ENCODE measurements at regions not wholly inside any gene's neighbourhood (a gene's known extent, or its start where the extent isn't known, plus 50 kb on each side); places are given as distances from the start of the nearest gene placed in this dataset.

DNA sequence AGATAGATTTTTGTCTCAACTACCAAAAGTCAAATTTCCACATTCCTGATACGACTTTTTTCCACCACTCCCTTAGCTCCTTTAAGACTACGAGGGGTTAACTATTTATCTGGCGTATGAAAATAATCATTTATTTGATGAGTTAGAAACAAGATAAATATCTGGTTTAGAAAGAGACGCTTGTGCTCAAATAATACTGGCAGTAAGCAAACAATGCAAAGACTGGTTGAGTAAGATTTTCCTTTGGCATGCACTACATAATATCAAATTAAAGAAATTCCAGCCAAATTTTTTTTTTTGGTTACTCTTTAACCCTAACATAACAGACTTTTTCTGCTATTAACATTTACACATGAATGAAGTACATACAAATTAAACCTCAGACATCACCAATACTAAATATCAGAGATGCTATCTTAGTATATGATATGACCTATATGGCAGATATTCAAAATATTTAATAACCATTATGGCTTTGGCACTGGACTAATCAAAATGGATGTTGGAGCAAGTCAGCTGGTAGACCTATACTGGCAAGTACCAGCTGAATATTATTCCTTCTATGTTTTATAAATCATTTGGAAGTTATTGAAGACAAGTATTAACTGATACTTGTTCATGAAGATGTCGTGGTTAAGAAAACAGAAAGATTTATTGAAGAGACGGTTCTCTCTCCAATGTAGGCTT lies 345.3 kb downstream of the TFAP2B start:
- H3K4me1 Mint-ChIP-seq = no peaks in the 10 kb centered on the region

DNA sequence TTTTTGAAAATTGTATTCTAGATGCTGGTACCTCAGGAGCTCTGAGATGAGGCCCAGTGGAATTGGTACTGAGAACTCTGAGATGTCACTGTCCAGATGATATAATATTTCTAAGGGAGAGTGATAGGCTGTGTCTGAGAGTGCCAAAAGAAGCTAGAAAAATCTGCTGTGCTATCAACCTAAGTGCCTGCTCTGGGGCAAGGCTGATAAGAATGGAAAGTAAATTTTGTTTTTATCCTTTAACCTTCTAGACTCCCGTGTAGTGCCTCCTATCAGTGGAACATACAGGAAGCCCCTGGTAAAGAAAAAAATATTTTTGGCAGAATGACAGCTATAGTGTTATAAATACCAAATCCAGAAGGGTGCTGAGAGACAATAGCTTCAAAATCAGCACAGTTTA lies 348.2 kb downstream of the TFAP2B start:
- Histone ChIP-seq H3K4me2 (no peak overlapping the region), H3K4me3 (no peak overlapping the region), H3K27ac (no peak overlapping the region), H4K20me1 (ENCODE audit: low read depth) (no peaks in the 10 kb centered on the region), H3F3A (ENCODE audit: low read depth) (no peaks in the 10 kb centered on the region), H2AFZ (replicated peaks) (no peak overlapping the region), H3K9ac (no peak overlapping the region), H3K9me3 (ENCODE audit: low read depth) (peaks cover 6% of the 10 kb centered on the region), H3K4me1 (no peaks in the 10 kb centered on the region), H3K27me3 (no peaks in the 10 kb centered on the region), H3K79me2 (ENCODE audit: low read depth) (no peaks in the 10 kb centered on the region), H3K36me3 (no peaks in the 10 kb centered on the region)
- Mint-ChIP-seq H3K27ac (no peak overlapping the region), H3K36me3 (no peaks in the 10 kb centered on the region), H3K27me3 (ENCODE audit: insufficient read depth, low read depth) (peaks cover 4% of the 10 kb centered on the region), H3K4me1 (no peaks in the 10 kb centered on the region), H3K4me3 (no peak overlapping the region), H3K9me3 (peaks cover 17% of the 10 kb centered on the region)
- TF ChIP-seq EZH2phosphoT487 (IDR thresholded peaks at IDR 0.05) = no peak
- TF ChIP-seq, protein P1, sequence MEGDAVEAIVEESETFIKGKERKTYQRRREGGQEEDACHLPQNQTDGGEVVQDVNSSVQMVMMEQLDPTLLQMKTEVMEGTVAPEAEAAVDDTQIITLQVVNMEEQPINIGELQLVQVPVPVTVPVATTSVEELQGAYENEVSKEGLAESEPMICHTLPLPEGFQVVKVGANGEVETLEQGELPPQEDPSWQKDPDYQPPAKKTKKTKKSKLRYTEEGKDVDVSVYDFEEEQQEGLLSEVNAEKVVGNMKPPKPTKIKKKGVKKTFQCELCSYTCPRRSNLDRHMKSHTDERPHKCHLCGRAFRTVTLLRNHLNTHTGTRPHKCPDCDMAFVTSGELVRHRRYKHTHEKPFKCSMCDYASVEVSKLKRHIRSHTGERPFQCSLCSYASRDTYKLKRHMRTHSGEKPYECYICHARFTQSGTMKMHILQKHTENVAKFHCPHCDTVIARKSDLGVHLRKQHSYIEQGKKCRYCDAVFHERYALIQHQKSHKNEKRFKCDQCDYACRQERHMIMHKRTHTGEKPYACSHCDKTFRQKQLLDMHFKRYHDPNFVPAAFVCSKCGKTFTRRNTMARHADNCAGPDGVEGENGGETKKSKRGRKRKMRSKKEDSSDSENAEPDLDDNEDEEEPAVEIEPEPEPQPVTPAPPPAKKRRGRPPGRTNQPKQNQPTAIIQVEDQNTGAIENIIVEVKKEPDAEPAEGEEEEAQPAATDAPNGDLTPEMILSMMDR (IDR thresholded peaks at IDR 0.05) = no peak
- no peak for TF ChIP-seq EZH2 (IDR thresholded peaks at IDR 0.05)
- no peak for DNase-seq (ENCODE audit: low spot score)

More for the DNA sequence above, 345.3 kb downstream of the TFAP2B start:
- no peaks in the 10 kb centered on the region for H3F3A ChIP-seq (ENCODE audit: low read depth)
- H3K9me3 ChIP-seq (ENCODE audit: low read depth) = peaks cover 6% of the 10 kb centered on the region
- no peaks in the 10 kb centered on the region for H3K79me2 ChIP-seq (ENCODE audit: low read depth)
- no peaks in the 10 kb centered on the region for H3K36me3 Mint-ChIP-seq
- no peaks in the 10 kb centered on the region for H3K27me3 ChIP-seq
- H3K9ac ChIP-seq = no peak overlapping the region
- no peak overlapping the region for H3K4me3 ChIP-seq
- H4K20me1 ChIP-seq (ENCODE audit: low read depth) = no peaks in the 10 kb centered on the region
- no peak overlapping the region for H3K4me3 Mint-ChIP-seq
- no peak overlapping the region for H3K27ac ChIP-seq
- H3K4me1 ChIP-seq = no peaks in the 10 kb centered on the region
- no peak for DNase-seq (ENCODE audit: low spot score)
- H3K9me3 Mint-ChIP-seq = peaks cover 17% of the 10 kb centered on the region
- TF ChIP-seq EZH2 (IDR thresholded peaks at IDR 0.05) (no peak), EZH2phosphoT487 (IDR thresholded peaks at IDR 0.05) (no peak)
- TF ChIP-seq, protein P1 (IDR thresholded peaks at IDR 0.05) = no peak
- no peak overlapping the region for H2AFZ ChIP-seq (replicated peaks)
- no peak overlapping the region for H3K4me2 ChIP-seq
- H3K27me3 Mint-ChIP-seq (ENCODE audit: insufficient read depth, low read depth) = peaks cover 3% of the 10 kb centered on the region
- H3K36me3 ChIP-seq = no peaks in the 10 kb centered on the region
- H3K27ac Mint-ChIP-seq = no peak overlapping the region

DNA sequence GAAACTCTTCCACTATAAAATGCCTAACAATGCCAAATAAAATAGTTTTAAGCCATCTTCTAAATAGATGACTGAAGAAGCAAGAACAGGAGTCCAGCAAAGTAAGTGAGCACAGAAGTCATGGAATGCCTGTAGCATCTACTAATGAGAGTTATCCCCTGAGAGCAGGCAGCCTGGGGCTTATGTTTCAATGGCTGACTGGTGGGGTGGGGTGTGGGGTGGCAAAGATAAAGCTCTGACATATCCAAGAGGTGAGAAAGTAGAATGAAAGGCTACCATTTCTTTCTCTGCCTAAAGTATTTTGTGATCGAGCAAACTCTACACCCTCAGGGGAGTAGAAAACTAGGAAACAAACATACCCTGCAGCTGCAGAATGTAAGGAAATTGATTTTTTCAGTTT lies 348.8 kb downstream of the TFAP2B start:
- H3K79me2 ChIP-seq (ENCODE audit: low read depth) = no peaks in the 10 kb centered on the region
- no peak overlapping the region for H3K9ac ChIP-seq
- Mint-ChIP-seq H3K9me3 (peaks cover 17% of the 10 kb centered on the region), H3K36me3 (no peaks in the 10 kb centered on the region), H3K4me1 (no peaks in the 10 kb centered on the region), H3K4me3 (no peak overlapping the region), H3K27ac (no peak overlapping the region), H3K27me3 (ENCODE audit: insufficient read depth, low read depth) (peaks cover 4% of the 10 kb centered on the region)
- no peaks in the 10 kb centered on the region for H3K27me3 ChIP-seq
- H3K27ac ChIP-seq = no peak overlapping the region
- no peaks in the 10 kb centered on the region for H3K4me1 ChIP-seq
- no peak for TF ChIP-seq EZH2phosphoT487 (IDR thresholded peaks at IDR 0.05)
- TF ChIP-seq, protein P1 (IDR thresholded peaks at IDR 0.05) = no peak
- no peak for TF ChIP-seq EZH2 (IDR thresholded peaks at IDR 0.05)
- H3K4me2 ChIP-seq = no peak overlapping the region
- peak; percentile 3 for DNase-seq (ENCODE audit: low spot score)
- H3F3A ChIP-seq (ENCODE audit: low read depth) = no peaks in the 10 kb centered on the region
- H3K9me3 ChIP-seq (ENCODE audit: low read depth) = peaks cover 6% of the 10 kb centered on the region
- H3K4me3 ChIP-seq = no peak overlapping the region
- no peaks in the 10 kb centered on the region for H4K20me1 ChIP-seq (ENCODE audit: low read depth)
- H2AFZ ChIP-seq (replicated peaks) = no peak overlapping the region
- no peaks in the 10 kb centered on the region for H3K36me3 ChIP-seq
